HG02981 (cell line): ENCODE measurements at regions not wholly inside any gene's neighbourhood (a gene's known extent, or its start where the extent isn't known, plus 50 kb on each side); places are given as distances from the start of the nearest gene placed in this dataset.
"Not testable (repeated sequence)": the region's sequence is repeated elsewhere in the genome, so short reads cannot be mapped to it uniquely, and the experiment has no call there.

Source experiments
- ATAC-seq: cut with Tn5 transposase; IDR thresholded peaks from one replicate; pipeline ENCODE4 v1.9.1; 2021; ENCODE audit warnings: mild to moderate bottlenecking, moderate library complexity; ENCODE audit not compliant: unreplicated experiment

DNA sequence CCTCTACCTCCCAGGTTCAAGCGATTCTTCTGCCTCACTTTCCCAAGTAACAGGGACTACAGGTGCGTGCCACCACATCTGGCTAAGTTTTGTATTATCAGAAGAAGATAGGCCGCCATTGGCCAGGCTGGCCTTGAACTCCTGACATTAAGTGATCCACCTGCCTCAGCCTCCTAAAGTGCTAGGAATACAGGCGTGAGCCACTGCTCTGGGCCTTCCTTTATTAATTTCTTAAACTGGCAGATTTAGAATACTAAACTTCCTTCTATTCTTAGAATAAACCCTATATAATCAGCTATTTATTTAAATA lies 86.6 kb downstream of the HFE start:
- ATAC-seq: no peak

DNA sequence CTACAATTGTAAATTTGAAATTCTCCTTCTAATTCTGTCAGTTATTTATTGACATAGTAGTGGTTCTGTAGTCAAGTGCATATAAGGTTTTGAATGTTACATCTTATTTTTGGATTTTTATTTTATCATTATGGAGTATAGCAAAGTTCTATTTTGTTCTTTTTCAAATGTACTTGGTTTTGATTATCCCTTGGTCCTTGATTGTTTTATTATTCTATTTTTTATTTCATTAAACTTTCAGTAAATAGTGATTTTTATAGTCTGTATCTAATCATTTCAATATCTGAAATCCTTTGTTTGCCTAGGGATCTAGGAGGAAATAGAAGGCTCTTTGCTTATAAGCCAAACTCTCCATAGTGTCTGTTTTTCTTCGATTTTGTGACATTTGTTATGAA lies 87.8 kb downstream of the HFE start:
- no peak for ATAC-seq

DNA sequence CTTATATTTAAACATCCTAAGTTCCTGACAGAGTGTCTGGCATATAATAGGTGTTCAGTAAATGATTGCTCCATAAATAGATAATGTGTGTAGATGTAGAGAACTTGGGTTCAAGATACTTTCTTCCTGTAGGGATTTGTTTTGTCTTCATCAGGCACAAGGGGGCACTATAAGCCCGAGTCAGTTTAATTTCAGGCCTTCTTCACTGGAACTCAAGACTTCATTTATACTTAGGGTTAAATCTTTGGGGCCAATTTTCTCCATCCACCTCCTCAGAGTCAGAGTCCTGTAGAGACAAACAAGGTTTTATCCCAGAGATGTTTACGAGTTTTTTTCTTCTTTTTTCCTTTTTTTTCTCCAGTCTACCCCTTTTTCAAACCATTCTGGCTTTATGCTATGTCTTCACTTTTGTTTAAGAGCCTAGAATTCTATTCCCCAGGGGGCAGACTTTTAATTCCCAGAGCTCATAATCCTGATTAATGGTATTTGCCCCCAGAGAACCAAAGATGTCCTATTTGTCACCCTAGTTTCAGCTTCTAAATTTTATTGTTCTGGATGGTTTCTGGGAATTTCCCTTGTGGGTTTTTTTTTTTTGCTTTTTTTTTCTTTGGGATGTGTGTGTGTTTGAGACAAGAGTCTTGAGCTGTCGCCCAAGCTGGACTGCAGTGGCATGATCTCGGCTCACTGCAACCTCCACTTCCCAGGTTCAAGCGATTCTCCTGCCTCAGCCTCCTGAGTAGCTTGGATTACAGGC lies 88.4 kb downstream of the HFE start:
- no peak for ATAC-seq

DNA sequence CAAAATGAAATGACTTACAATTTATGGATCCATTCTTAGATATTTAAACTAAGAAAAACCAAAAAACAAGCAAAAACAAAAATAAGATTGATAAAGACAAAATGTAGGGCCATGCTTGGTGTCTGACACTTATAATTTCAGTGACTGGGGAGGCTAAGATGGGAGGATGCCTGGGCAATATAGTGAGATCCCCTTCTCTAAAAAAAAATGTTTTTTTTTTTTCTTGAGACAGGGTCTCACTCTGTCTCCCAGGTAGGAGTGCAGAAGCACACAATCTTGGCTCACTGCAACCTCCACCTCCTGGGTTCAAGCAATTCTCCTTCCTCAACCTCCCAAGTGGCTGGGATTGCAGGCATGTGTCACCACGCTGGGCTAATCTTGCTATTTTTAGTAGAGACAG lies 92.4 kb downstream of the HFE start:
- ATAC-seq: no peak

DNA sequence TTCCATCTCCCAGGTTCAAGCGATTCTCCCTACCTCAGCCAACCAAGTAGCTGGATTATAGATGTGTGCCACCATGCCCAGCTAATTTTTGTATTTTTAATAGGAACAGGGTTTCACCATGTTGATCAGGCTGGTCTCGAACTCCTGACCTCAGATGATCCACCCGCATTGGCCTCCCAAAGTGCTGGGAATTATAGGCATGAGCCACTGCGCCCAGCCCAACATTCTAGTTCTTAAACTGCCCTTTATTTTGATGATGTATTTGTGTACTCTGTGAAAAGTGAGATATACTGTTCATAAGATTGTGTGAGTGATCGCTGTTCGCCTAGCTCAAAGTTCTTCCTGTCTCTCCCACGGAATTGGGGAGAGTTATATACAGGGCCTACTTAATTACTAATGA lies 93.1 kb downstream of the HFE start:
- no peak for ATAC-seq

DNA sequence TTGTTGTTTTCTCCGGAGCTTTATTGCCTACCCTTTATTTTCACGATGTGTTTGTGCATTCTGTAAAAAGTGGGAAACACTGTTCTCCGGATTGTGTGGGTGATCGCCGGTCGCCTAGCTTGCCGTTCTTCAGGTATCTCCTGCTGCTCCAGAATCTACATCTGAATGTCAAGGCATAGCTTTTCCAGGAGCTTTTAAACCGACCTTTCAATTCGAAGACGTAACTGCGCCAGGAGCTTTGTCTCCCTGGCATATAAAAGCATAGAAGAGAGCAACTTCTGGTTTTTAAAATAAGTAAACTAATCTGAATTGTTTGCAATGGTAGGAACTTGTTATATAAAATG lies 96.0 kb downstream of the HFE start:
- peak; percentile 4 for ATAC-seq

DNA sequence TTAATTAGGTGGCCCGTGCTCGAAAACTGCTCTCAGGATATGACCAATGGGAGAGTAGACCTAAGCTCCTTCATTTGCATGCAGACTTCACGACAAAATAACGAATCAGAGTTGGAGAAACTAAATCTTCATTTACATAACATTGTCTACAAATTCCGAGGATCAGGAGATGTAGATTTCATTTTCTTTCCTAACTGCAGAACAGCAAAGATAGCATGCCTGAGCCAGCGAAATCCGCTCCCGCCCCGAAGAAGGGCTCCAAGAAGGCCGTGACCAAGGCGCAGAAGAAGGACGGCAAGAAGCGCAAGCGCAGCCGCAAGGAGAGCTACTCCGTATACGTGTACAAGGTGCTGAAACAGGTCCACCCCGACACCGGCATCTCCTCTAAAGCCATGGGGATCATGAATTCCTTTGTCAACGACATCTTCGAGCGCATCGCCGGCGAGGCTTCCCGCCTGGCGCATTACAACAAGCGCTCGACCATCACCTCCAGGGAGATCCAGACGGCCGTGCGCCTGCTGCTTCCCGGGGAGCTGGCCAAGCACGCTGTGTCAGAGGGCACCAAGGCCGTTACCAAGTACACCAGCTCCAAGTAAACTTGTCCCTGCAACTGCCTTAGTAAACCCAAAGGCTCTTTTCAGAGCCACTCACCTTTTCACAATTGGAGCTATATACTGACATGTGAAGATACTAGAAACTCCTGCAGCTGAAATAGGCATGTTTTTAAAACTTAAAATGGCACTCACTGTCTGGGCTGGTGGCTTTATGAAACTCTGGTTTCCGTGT lies 96.5 kb downstream of the HFE start:
- ATAC-seq: peak; percentile 49

DNA sequence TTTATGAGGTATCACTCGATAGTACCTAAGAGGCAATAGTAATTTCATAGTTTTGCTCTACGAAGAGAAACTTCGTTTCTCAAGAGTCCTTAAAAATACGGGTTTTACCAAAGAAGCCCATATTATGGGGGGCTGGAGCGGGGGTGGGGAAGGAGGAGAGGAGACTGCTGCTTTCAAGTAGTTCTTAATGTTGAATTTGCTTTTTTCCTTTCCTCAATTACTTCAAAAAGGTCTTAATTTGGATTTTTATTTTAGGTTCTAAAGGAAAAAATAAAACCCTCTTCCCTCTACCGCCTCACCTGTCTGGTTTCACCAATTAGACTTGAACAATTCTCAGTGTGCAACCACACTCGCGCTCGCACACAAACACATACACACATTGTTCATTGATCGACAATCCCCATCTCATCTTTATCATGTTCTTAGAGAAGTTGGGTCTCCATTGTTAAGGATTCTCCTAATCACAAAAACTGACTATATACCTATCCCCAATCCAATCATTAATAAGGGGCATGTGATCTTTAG lies 97.2 kb downstream of the HFE start:
- no peak for ATAC-seq

DNA sequence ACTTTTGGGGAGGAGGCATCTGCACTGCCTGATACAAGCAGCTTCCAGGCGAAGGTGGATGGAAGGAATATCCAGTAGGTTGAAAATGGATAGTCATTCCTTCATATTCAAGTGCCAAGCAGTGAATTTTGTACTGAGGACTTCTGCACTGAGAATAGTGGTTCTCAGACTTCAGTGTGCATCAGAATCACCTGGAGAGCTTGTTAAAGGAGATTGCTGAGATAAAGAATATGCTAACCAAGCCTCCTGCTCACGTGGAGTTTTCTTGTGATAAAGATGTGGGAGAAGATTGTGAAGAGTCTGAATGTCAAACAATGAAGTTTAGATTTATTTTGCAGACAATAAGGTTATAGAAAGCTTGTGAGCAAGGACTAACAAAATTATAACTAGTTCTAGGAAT lies 97.8 kb downstream of the HFE start:
- ATAC-seq: no peak

DNA sequence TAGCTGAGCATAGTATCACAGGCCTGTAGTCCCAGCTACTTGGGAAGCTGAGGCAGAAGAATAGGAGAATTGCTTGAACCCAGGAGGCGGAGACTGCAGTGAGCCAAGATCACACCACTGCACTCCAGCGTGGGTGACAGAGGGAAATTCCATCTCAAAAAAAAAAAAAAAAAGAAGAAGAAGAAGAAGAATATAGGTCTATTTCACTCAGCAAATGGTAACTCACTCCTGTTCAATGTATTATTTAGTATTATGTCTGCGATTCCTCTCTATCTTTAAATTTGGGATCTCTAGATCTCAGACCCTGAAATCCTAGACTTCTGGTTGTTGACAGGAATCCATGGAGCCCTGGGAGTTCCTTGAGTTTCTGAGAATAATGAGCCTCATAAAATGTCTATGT lies 98.6 kb downstream of the HFE start:
- ATAC-seq: no peak

DNA sequence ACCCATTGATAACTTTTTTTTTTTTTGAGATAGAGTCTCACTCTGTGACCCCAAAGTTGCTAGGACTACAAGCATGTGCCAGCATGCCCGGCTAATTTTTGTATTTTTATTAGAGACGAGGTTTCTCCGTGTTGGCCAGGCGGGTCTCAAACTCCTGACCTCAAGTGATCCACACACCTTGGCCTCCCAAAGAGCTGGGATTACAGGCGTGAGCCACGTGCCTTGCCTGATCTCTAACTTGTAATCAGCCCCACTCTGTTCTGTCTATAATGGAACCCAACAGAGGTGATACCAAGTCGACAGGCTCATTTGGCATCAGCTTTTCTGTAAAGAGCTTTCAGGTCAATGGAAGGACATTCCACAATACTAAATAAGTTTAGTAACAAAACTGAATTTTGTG lies 99.4 kb downstream of the HFE start:
- no peak for ATAC-seq

DNA sequence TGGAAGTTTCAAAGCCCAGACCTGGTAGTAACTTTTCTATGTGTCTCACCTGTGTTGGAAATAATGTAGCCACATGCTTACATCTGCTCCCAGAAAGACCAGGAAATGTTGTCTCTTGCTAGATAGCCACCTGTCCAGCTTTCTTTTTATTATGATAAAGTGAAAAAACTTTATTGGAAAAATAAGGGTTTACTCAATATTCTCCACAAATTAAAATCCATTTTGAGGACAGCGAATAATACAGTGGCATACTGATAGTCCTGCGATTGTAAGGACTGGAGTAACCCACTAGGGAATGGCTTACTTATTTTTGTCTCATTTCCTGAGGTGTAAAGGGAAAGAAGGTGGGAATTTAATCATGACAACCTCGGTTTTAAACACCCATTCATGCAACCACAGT lies 100.1 kb downstream of the HFE start:
- no peak for ATAC-seq

DNA sequence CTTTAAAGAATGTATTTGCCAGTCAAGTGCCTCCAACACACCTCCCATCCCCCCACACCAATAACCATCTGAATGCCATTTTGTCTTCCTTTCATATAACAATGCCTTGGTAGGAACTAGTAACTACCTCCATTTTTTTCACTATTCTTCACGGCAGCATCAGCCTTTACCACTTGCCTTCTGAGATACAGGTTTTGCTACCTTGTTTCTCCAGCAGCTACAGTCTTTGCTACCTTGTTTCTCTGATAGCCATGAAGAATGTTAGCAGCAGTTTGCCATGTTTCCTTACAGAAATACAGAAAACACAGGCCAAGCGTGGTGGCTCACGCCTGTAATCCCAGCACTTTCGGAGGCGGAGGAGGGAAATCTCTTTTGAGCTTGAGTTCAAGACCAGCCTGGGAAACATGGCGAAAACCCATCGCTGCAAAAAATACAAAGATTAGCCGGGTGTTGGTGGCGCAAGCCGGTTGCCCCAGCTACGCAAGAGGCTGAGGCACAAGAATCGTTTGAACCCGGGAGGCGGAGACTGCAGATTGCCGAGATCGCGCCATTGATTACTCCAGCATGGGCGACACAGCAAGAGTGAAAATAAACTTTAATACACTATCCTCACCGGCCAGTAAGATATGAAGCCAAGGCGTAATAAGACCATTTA lies 100.9 kb downstream of the HFE start:
- peak; percentile 18 for ATAC-seq

DNA sequence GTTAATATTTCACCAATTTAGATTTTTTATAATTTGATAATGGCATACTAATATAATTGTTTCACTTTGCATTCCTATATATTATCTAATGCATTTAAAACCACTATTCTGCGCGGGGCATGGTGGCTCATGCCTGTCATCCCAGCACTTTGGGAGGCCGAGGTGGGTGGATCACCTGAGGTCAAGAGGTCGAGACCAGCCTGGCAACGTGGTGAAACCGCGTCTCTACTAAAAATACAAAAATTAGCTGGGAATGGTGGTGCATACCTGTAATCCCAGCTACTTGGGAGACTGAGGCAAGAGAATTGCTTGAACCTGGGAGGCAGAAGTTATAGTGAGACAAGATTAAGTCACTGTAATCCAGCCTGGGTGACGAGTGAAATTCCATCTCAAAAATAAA lies 104.3 kb downstream of the HFE start:
- ATAC-seq: not testable (repeated sequence)

DNA sequence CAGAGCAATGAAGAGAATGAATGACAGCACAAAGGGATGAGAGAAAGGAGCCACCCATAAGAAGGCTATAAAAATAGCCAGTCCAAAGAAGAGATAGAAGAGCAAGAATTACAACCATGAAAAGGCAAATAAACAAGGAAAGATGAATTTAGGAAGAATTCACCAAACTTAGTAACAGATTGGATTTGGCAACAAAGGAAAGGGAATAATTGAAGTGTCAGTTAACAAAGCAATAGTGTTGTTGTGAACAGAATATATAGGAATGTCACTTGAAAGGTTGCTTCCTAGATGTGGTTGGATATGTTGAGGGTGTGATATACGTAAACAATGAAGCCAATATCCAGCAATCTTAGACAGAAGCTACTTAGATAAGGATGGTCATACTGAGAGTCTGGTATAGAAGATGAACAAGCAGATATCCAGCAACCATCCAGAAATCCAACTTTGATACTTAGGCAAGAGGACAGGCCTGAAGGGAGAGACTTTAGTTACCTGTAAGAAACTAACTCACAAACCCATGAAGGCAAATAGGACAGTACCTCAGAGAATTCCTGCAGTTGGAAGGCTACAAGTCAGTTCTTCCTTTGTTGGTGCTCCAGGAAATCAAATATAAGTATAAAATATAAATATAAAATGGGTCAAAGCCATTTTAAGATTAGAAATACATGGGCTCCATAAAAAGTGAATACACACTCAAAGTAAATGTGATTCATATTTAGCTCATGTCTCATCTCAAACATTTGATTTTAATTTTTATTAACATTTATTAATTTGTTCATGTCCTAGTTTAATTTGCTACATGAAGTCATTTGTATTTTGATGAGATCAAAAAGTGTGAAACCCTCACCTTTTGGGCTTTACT lies 106.5 kb downstream of the HFE start:
- ATAC-seq: no peak

DNA sequence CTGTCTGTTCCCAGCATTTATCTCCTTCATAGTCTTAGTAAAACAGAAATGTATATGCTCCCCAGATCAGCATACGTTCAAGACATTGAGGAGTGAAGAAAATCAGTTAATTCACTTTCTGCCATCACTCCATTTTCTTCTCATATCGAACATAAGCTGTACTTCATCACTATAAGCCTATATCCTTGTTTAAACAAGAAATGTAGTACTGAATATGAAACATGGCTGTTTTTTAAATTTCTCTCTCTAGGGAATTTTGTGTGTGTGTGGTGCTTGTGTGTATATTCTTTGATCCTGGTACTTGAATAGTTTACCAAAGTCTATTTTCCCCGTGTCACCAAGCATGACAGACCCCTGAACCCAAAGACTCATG lies 107.1 kb downstream of the HFE start:
- no peak for ATAC-seq

DNA sequence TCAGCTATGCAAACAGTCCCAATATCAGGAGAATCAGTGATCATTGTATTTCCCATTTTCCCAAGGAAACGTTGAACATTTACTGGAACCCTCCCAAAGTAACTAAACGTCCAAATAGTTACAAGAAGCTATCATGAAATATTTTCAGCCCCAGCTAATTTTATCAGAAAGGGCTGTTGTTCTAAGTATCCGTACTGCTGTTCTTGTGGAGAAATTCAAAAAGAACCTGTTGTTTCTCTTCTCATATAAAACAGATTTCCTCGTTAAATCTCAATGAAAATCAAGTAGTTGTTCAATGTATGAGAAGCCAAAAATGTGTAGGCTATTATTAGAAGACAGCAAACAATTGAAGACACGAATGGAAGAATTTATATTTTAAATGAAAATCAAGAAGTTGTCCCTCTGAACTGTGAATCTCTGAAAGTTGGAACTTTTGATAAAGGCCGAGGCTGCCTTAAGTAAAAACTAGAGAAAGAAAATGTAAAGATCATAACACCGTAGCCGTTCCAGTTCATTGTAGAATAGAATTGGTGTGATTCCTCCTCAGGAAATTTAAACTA lies 107.7 kb downstream of the HFE start:
- no peak for ATAC-seq

DNA sequence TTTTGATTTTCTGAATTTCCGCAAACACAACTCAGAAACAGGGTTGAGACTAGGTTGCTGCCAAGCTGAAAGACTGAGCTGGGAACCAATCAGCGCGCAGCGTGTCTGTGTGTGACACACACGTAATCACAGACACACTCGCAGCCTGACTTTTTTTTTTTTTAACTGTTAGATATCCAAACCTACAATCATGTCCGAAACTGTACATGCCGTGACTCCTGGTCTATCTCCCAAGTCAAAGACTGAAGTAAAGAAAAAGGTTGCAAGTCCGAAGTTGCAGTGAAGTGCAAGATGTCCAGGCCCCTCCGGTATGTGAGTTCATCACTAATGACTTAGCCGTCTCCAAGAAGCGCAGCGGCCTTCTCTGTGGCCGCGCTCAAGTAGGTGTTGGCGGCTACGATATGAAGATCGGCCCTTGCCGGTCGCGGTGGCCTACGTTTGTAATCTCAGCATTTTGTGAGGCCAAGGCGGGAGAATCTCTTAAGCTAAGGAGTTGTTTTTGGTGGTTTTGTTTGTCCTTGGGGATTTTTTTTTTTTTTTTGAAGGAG lies 108.2 kb downstream of the HFE start:
- peak; percentile 22 for ATAC-seq

DNA sequence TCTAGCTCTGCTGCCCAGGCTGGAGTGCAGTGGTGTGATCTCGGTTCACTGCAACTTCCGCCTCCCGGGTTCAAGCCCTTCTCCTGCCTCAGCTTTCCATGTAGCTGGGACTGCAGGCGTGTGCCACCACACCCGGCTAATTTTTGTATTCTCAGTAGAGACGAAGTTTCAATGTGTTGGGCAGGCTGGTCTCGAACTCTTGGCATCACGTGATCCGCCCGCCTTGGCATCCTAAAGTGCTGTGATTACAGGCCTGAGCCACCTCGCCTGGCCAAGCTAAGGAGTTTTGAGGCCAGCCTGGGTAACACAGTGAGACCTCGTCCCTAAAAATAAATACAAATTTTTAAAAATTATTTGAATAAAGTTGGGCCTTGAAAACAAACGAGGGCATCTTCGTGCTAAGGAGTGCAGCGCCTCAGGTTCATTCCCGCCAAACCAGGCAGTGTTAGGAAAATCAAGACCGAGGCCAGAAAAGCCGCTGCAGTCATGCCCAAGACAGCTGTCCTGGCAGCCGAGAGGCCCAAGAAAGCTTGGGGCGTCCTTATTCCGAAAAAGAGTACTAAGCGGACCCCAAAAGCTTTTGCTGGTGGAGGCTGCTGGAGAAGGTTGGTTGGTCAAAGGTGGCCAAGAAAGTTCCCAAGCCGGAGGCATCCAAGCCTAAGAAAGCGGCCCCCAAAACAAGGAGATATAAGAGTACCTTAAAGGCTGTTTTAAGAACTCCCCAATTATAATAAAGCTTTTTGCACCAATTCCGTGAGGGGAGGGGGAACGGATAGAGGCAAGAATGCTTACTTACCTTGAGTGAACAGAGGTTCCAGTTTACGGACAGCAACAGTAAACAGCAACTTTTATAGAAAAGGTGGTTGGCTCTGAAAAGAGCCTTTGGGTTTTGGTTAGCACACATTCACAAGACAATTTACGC lies 109.0 kb downstream of the HFE start:
- ATAC-seq: no peak
